Stimulated activated CD8-positive, alpha-beta memory T cell treated with anti-CD3 and anti-CD28 coated beads, Interleukin-12 subunit alpha, Interleukin-12 subunit beta, amount 100 ng/mL, for 1 hour (primary cell): ENCODE measurements at regions not wholly inside any gene's neighbourhood (a gene's known extent, or its start where the extent isn't known, plus 50 kb on each side); places are given as distances from the start of the nearest gene placed in this dataset.
"Not testable (repeated sequence)": the region's sequence is repeated elsewhere in the genome, so short reads cannot be mapped to it uniquely, and the experiment has no call there.

ENCODE experiments used
- DNase-seq: peaks from one replicate; pipeline ENCODE4 v3.0.0-alpha.2; 2020; ENCODE audit warnings: low read depth

- no peak for DNase-seq
Observed at GRCh38 chr6:17012421-17013225, 89.2 kb upstream of the STMND1 start.

- no peak for DNase-seq
Observed at GRCh38 chr6:17011985-17012384, 89.9 kb upstream of the STMND1 start.

- no peak for DNase-seq
Observed at GRCh38 chr6:17007749-17008148, 94.1 kb upstream of the STMND1 start.

GRCh38 chr6:17006543-17006942 is 95.3 kb upstream of the STMND1 start:
- DNase-seq, result no peak

- no peak for DNase-seq
Observed at GRCh38 chr6:17004269-17004668, 97.6 kb upstream of the STMND1 start.

- DNase-seq, result no peak
Observed at GRCh38 chr6:17002123-17002522, 99.7 kb upstream of the STMND1 start.

GRCh38 chr6:17001188-17001587 is 100.7 kb upstream of the STMND1 start:
- DNase-seq, result no peak

- DNase-seq, result no peak
Observed at GRCh38 chr6:16999491-17000436, 102.1 kb upstream of the STMND1 start.

GRCh38 chr6:16998461-16998860 is 103.4 kb upstream of the STMND1 start:
- DNase-seq, result no peak

- no peak for DNase-seq
Observed at GRCh38 chr6:16995511-16996250, 106.2 kb upstream of the STMND1 start.

GRCh38 chr6:16993396-16993795 is 108.5 kb upstream of the STMND1 start:
- DNase-seq, result no peak

- no peak for DNase-seq
Observed at GRCh38 chr6:16991981-16992629, 109.7 kb upstream of the STMND1 start.

GRCh38 chr6:16989976-16990375 is 111.9 kb upstream of the STMND1 start:
- DNase-seq, result not testable (repeated sequence)

- no peak for DNase-seq
Observed at GRCh38 chr6:16989382-16989781, 112.5 kb upstream of the STMND1 start.

- no peak for DNase-seq
Observed at GRCh38 chr6:16987996-16988395, 113.9 kb upstream of the STMND1 start.

GRCh38 chr6:16985513-16986284 is 116.2 kb upstream of the STMND1 start:
- no peak for DNase-seq

- no peak for DNase-seq
Observed at GRCh38 chr6:16982807-16983206, 119.0 kb upstream of the STMND1 start.

GRCh38 chr6:16979677-16980370 is 122.0 kb upstream of the STMND1 start:
- DNase-seq, result no peak

- no peak for DNase-seq
Observed at GRCh38 chr6:16978686-16979085, 123.2 kb upstream of the STMND1 start.
